Peyer's patch (tissue), 4 donors: ENCODE measurements at regions not wholly inside any gene's neighbourhood (a gene's known extent, or its start where the extent isn't known, plus 50 kb on each side); places are given as distances from the start of the nearest gene placed in this dataset.

ENCODE experiments used
- CTCF ChIP-seq, 6 experiments: fragments of 450-650 bp in 4 of 6; fragments of 200-600 bp in 2 of 6; sonication (generic) in 1 of 6; IDR thresholded peaks; one replicate each; pipeline ENCODE4 v1.5.1; 2017 to 2019; ENCODE audit warnings: antibody characterized with exemption in 6 of 6, mild to moderate bottlenecking in 3 of 6, moderate library complexity in 1 of 6
- POLR2A ChIP-seq, 2 donors: fragments of 450-650 bp; IDR thresholded peaks; one replicate each; pipeline ENCODE4 v1.5.1; 2017; ENCODE audit warnings: antibody characterized with exemption in 2 of 2, mild to moderate bottlenecking in 2 of 2, moderate library complexity in 2 of 2

GRCh38 chr10:7042000-7042399 is 368.8 kb downstream of the SFMBT2 start:
- no peak for TF ChIP-seq POLR2A (IDR thresholded peaks at IDR 0.05)
- no peak for TF ChIP-seq CTCF (IDR thresholded peaks at IDR 0.05)
